ENCODE measurements at regions not wholly inside any gene's neighbourhood (a gene's known extent, or its start where the extent isn't known, plus 50 kb on each side); places are given as distances from the start of the nearest gene placed in this dataset.

DNA sequence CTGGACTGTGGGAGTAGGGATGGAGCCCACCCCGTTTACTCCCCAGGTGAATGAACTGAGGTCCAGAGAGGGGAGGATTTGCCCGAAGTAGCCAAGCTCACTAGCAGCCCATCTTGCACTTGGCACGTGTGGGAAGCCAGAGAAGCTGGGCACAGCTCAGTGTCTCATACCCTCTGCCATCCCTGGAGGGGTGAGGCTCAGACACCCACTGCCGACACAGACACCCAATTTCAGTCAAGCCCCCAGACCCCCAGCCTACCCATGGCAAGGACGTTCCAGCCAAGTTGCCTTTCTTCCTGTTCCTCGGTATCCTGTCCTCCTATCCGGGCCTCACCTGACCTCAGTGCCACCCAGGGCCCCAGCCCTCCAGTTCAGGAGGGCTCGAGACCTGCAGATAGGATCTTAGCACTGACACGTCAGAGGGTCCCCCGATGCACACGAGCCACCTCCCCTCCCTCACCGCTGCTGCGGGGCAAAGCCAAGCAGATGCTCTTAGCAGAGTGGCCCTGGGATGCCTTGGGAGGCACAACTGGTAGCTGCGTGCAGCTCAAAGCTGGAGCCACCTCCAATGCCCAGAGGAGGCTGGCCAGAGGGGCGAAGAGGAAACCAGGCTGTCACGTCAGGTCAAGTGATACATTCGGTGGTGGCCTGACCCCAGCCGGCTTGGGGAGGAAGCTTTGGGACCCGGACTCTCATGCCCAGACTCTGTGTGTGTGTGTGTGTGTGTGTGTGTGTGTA is 90.4 kb upstream of the TNRC6C start:
- Histone ChIP-seq H3K4me1 (ENCODE audit: control insufficient read depth, insufficient read depth, low read length) (peaks cover 12% of the 10 kb centered on the region), H3K36me3 (ENCODE audit: control insufficient read depth, insufficient read depth, low read length) (no peaks in the 10 kb centered on the region), H3K4me3 (ENCODE audit: low read length) (no peak overlapping the region), H3K9ac (ENCODE audit: low read length) (no peak overlapping the region), H3K9me3 (ENCODE audit: control insufficient read depth, low read length) (no peaks in the 10 kb centered on the region), H3K27me3 (ENCODE audit: control insufficient read depth, insufficient read depth, low read length) (peaks cover 10% of the 10 kb centered on the region)

DNA sequence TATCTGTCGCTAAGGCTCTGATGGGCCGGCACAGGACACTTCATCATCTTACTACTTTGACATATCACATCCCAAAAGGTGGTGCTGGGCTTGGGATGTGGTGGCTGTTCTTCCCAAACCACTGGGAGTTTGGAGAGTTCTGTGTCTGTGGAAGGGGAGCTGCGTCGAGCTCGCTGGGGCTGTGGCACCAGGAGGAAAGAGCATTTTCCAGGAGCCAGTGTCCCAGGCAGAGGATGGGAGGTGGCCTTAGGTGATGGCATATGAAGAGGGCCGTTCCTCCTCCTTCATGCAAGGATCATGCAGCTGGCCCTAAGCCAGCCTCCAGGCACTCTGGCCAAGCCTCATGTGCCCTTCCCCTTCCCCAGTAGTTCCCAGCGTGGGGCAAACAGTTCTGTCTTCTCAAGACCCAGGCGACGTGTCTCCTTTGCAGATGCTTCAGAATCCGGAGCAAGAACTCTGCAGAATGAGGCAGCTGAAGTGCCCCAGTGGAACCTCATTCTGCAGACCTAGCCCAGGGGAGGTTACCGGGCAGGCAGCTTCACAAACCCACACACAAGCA is 89.4 kb upstream of the TNRC6C start:
- Histone ChIP-seq H3K4me1 (ENCODE audit: control insufficient read depth, insufficient read depth, low read length) (peaks cover 2% of the 10 kb centered on the region), H3K4me3 (ENCODE audit: low read length) (no peak overlapping the region), H3K9ac (ENCODE audit: low read length) (no peak overlapping the region), H3K36me3 (ENCODE audit: control insufficient read depth, insufficient read depth, low read length) (no peaks in the 10 kb centered on the region), H3K9me3 (ENCODE audit: control insufficient read depth, low read length) (no peaks in the 10 kb centered on the region), H3K27me3 (ENCODE audit: control insufficient read depth, insufficient read depth, low read length) (peaks cover 10% of the 10 kb centered on the region)

DNA sequence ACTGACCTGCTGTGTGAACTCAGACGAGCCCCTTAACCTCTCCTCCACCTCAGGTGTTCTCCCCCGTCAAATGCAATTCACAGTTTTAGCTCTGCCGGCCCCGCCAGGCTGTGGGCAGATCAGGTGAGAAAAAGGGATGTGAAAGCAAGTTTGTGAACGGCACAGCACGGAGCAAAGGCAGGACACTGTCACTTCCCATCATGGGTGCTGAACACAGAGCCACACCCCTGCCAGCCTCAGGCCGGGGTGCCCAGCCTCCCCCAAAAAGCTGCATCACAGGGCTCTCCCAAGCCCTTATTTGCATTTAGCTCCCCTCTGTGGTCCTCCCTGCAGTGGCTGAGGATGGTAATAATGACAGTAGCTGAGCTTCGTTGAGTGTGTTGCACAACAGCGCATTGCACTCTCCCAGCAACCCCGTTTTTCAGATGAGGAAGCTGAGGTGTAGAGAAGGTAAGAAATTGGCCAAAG is 88.8 kb upstream of the TNRC6C start:
- Histone ChIP-seq H3K27me3 (ENCODE audit: control insufficient read depth, insufficient read depth, low read length) (peaks cover 10% of the 10 kb centered on the region), H3K4me1 (ENCODE audit: control insufficient read depth, insufficient read depth, low read length) (no peaks in the 10 kb centered on the region), H3K9me3 (ENCODE audit: control insufficient read depth, low read length) (no peaks in the 10 kb centered on the region), H3K4me3 (ENCODE audit: low read length) (no peak overlapping the region), H3K9ac (ENCODE audit: low read length) (no peak overlapping the region), H3K36me3 (ENCODE audit: control insufficient read depth, insufficient read depth, low read length) (no peaks in the 10 kb centered on the region)

- H3K36me3 ChIP-seq (ENCODE audit: control insufficient read depth, insufficient read depth, low read length), result no peaks in the 10 kb centered on the region
- no peaks in the 10 kb centered on the region for H3K4me1 ChIP-seq (ENCODE audit: control insufficient read depth, insufficient read depth, low read length)
- H3K4me3 ChIP-seq (ENCODE audit: low read length), result no peak overlapping the region
- H3K9me3 ChIP-seq (ENCODE audit: control insufficient read depth, low read length), result no peaks in the 10 kb centered on the region
- no peak overlapping the region for H3K9ac ChIP-seq (ENCODE audit: low read length)
- peaks cover 10% of the 10 kb centered on the region for H3K27me3 ChIP-seq (ENCODE audit: control insufficient read depth, insufficient read depth, low read length)
These were observed 86.3 kb upstream of the TNRC6C start for GRCh38 chr17:77872199-77872598.

- Histone ChIP-seq H3K36me3 (ENCODE audit: control insufficient read depth, insufficient read depth, low read length) (no peaks in the 10 kb centered on the region), H3K27me3 (ENCODE audit: control insufficient read depth, insufficient read depth, low read length) (peaks cover 9% of the 10 kb centered on the region), H3K4me1 (ENCODE audit: control insufficient read depth, insufficient read depth, low read length) (no peaks in the 10 kb centered on the region), H3K9ac (ENCODE audit: low read length) (no peak overlapping the region), H3K9me3 (ENCODE audit: control insufficient read depth, low read length) (no peaks in the 10 kb centered on the region), H3K4me3 (ENCODE audit: low read length) (no peak overlapping the region)
These were observed 85.6 kb upstream of the TNRC6C start for GRCh38 chr17:77872714-77873499.

GRCh38 chr17:77873500-77874302 is 84.8 kb upstream of the TNRC6C start:
- Histone ChIP-seq H3K4me1 (ENCODE audit: control insufficient read depth, insufficient read depth, low read length) (no peaks in the 10 kb centered on the region), H3K36me3 (ENCODE audit: control insufficient read depth, insufficient read depth, low read length) (no peaks in the 10 kb centered on the region), H3K27me3 (ENCODE audit: control insufficient read depth, insufficient read depth, low read length) (peaks cover 6% of the 10 kb centered on the region), H3K4me3 (ENCODE audit: low read length) (no peak overlapping the region), H3K9me3 (ENCODE audit: control insufficient read depth, low read length) (no peaks in the 10 kb centered on the region), H3K9ac (ENCODE audit: low read length) (no peak overlapping the region)

DNA sequence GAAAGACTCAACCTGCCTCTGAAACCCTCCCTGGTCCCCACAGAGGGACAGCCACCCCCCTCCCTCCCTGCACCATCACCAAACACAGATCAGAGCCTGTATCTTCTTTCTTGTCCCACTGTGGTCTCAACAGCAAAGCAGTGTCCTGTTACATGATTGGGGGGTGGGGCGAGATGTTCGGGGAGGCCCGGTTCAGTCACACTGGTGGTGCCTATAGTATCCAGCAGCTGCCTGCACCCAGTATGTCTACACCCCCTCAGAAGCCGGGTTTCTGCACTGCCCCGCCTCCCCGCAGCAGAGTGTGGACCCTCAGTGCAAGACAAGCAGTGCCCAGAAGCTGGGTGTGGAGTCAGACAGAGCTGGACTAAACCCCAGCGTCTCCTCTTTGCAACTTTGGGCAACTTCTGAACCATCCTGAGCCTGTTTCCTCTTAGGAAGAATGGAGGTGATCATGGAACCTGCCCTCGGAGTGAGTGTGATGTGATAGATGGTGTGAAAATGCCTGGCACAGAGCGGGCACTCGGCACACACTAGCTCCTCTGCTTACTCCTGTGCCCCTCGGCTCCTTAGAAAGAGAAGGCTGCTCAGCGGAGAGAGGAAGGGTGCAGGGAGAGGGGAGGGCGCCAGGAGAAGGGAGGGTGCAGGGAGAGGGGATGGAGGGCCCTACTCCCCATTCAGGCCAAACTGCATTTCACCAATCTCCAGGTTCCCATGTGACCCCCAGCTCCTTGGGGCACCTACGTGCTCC is 84.0 kb upstream of the TNRC6C start:
- Histone ChIP-seq H3K9me3 (ENCODE audit: control insufficient read depth, low read length) (no peaks in the 10 kb centered on the region), H3K4me3 (ENCODE audit: low read length) (no peak overlapping the region), H3K27me3 (ENCODE audit: control insufficient read depth, insufficient read depth, low read length) (peaks cover 3% of the 10 kb centered on the region), H3K9ac (ENCODE audit: low read length) (no peak overlapping the region), H3K4me1 (ENCODE audit: control insufficient read depth, insufficient read depth, low read length) (no peaks in the 10 kb centered on the region), H3K36me3 (ENCODE audit: control insufficient read depth, insufficient read depth, low read length) (no peaks in the 10 kb centered on the region)

- Histone ChIP-seq H3K36me3 (ENCODE audit: control insufficient read depth, insufficient read depth, low read length) (no peaks in the 10 kb centered on the region), H3K9ac (ENCODE audit: low read length) (no peak overlapping the region), H3K9me3 (ENCODE audit: control insufficient read depth, low read length) (no peaks in the 10 kb centered on the region), H3K4me3 (ENCODE audit: low read length) (no peak overlapping the region), H3K4me1 (ENCODE audit: control insufficient read depth, insufficient read depth, low read length) (no peaks in the 10 kb centered on the region), H3K27me3 (ENCODE audit: control insufficient read depth, insufficient read depth, low read length) (no peaks in the 10 kb centered on the region)
These were observed 83.3 kb upstream of the TNRC6C start for GRCh38 chr17:77875051-77875780.

DNA sequence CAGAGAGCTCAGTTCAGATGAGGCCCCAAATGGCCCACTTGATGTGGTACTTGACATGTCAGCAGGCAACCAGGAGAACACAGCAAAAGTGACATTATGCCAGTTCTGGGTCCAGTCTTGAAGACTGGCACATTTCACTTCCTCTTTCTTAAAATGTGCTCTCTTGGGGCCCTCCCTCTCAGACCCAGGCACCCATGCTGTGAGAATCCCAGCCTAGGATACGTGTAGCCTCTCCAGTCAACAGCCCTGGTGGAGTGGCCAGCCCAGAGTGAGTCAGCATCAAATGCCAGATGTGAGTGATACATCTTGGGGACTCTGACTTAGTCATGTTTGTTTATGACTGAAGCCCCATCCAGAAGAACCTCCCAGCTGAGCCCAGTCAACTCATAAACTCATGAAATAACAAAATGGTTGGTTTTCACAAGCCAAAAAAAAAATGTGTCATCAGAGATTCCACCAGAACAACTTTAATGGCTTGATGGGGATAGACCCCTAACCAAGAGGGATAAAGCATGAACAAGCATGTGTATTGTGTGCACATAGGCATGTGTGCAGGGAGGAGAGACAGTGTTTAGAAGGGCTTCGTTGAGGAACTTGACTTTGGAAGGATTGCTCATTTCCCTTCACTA is 82.5 kb upstream of the TNRC6C start:
- no peaks in the 10 kb centered on the region for H3K9me3 ChIP-seq (ENCODE audit: control insufficient read depth, low read length)
- H3K4me3 ChIP-seq (ENCODE audit: low read length), result no peak overlapping the region
- H3K27me3 ChIP-seq (ENCODE audit: control insufficient read depth, insufficient read depth, low read length), result no peaks in the 10 kb centered on the region
- no peak overlapping the region for H3K9ac ChIP-seq (ENCODE audit: low read length)
- H3K36me3 ChIP-seq (ENCODE audit: control insufficient read depth, insufficient read depth, low read length), result no peaks in the 10 kb centered on the region
- H3K4me1 ChIP-seq (ENCODE audit: control insufficient read depth, insufficient read depth, low read length), result no peaks in the 10 kb centered on the region

- H3K9me3 ChIP-seq (ENCODE audit: control insufficient read depth, low read length), result no peaks in the 10 kb centered on the region
- H3K27me3 ChIP-seq (ENCODE audit: control insufficient read depth, insufficient read depth, low read length), result no peaks in the 10 kb centered on the region
- no peak overlapping the region for H3K4me3 ChIP-seq (ENCODE audit: low read length)
- H3K36me3 ChIP-seq (ENCODE audit: control insufficient read depth, insufficient read depth, low read length), result no peaks in the 10 kb centered on the region
- no peak overlapping the region for H3K9ac ChIP-seq (ENCODE audit: low read length)
- H3K4me1 ChIP-seq (ENCODE audit: control insufficient read depth, insufficient read depth, low read length), result peaks cover 8% of the 10 kb centered on the region
These were observed 81.5 kb upstream of the TNRC6C start for GRCh38 chr17:77877036-77877435.
